HepG2 (cell line): ENCODE measurements at regions not wholly inside any gene's neighbourhood (a gene's known extent, or its start where the extent isn't known, plus 50 kb on each side); places are given as distances from the start of the nearest gene placed in this dataset.

Experiments used
- ATAC-seq: fragments of 200-7000 bp; cut with Tn5 transposase; 3 replicates; pipeline ENCODE4 v1.9.1; 2020; ENCODE audit warnings: mild to moderate bottlenecking, moderate library complexity
- BruUV-seq: library from RNA; stranded (reverse); fragments of 400-500 nt; replicated peaks from 2 replicates; lab custom pipeline; 2021; lab: Mats Ljungman, UMichigan
- CTCF ChIA-PET: fragments of 300-600 bp; formaldehyde crosslinking; extraction: SDS; loops from one replicate; lab custom pipeline; 2021; ENCODE audit warnings: low total read pairs, inconsistent platforms, low intra/inter-chr PET ratio; lab: Yijun Ruan, JAX
- POLR2A ChIA-PET: fragments of 350-600 bp; sonication (Branson Sonifier 250); formaldehyde crosslinking; loops from one replicate; lab custom pipeline; 2020; ENCODE audit warnings: antibody characterized with exemption, inconsistent platforms; lab: Yijun Ruan, JAX
- DNase-seq: peaks from one replicate; pipeline ENCODE4 v3.0.0-alpha.2; 2015; ENCODE audit warnings: low spot score
- FAIRE-seq: peaks from 3 replicates; lab custom pipeline; 2011; peaks lifted over from hg19 to GRCh38; lab: Jason Lieb, UNC
- H2AFZ ChIP-seq: one replicate; pipeline ENCODE4 v1.6.1; 2011; ENCODE audit warnings: low read length, inconsistent platforms
- H3K27ac ChIP-seq: fragments of 300-600 bp; 3 replicates; pipeline ENCODE4 v1.8.0; 2011; ENCODE audit warnings: mixed run types, mild to moderate bottlenecking, mixed read lengths, low read length, inconsistent platforms; ENCODE audit not compliant: insufficient read depth; ENCODE audit errors: extremely low read length
- H3K27me3 ChIP-seq, 2 experiments: fragments of 200-600 bp in 1 of 2; 2 replicates in 1 of 2; 3 replicates in 1 of 2; pipeline versions ENCODE4 v1.6.0 to v1.8.0; 2011; ENCODE audit warnings: low read length in 2 of 2, mild to moderate bottlenecking in 2 of 2, moderate library complexity in 2 of 2, inconsistent platforms in 1 of 2; ENCODE audit not compliant: insufficient read depth in 2 of 2, control insufficient read depth in 1 of 2
- H3K36me3 ChIP-seq, 2 experiments: fragments of 200-600 bp in 1 of 2; replicated peaks in 1 of 2; 2 replicates in 1 of 2; 3 replicates in 1 of 2; pipeline versions ENCODE4 v1.5.1 to v1.8.0; 2011; ENCODE audit warnings: low read length in 2 of 2, inconsistent platforms in 1 of 2; ENCODE audit not compliant: insufficient read depth in 2 of 2, control insufficient read depth in 1 of 2
- H3K4me1 ChIP-seq: 2 replicates; pipeline ENCODE4 v1.5.1; 2012; ENCODE audit warnings: low read length, inconsistent platforms; ENCODE audit not compliant: insufficient read depth
- H3K4me2 ChIP-seq: 2 replicates; pipeline ENCODE4 v1.6.0; 2011; ENCODE audit warnings: low read depth, low read length, inconsistent platforms
- H3K4me3 ChIP-seq, 3 experiments: fragments of 200-600 bp in 1 of 3; sonication (generic), shearing (Covaris generic) in 1 of 3; replicated peaks in 1 of 3; 2 replicates each; pipeline ENCODE4 v1.5.1; 2011 to 2016; ENCODE audit warnings: low read length in 3 of 3, inconsistent platforms in 2 of 3, low read depth in 2 of 3, mild to moderate bottlenecking in 2 of 3, control low read depth in 1 of 3, mixed read lengths in 1 of 3; ENCODE audit not compliant: insufficient read depth in 1 of 3
- H3K79me2 ChIP-seq: one replicate; pipeline ENCODE4 v1.6.1; 2011; ENCODE audit warnings: low read length, inconsistent platforms; ENCODE audit not compliant: insufficient read depth
- H3K9ac ChIP-seq: 2 replicates; pipeline ENCODE4 v1.6.0; 2011; ENCODE audit warnings: mild to moderate bottlenecking, low read depth, low read length, inconsistent platforms; ENCODE audit not compliant: insufficient read depth
- H3K9me3 ChIP-seq: 2 replicates; pipeline ENCODE4 v1.5.1; 2012; ENCODE audit warnings: mild to moderate bottlenecking, low read length
- H4K20me1 ChIP-seq: 2 replicates; pipeline ENCODE4 v1.6.0; 2011; ENCODE audit warnings: inconsistent platforms, mild to moderate bottlenecking, low read length, moderate library complexity; ENCODE audit not compliant: insufficient read depth
- ATF4 ChIP-seq, 2 experiments: fragments of 450-650 bp in 1 of 2; sonication (generic) in 1 of 2; formaldehyde crosslinking; IDR thresholded peaks; 2 replicates each; pipeline versions ENCODE4 v1.5.0 to v1.8.0; 2020 to 2022; ENCODE audit warnings: mild to moderate bottlenecking in 1 of 2, missing genetic modification reagents in 1 of 2
- GMEB1 ChIP-seq: sonication (generic); formaldehyde crosslinking; IDR thresholded peaks from 2 replicates; pipeline ENCODE4 v1.5.1; 2020; ENCODE audit warnings: missing genetic modification reagents, mild to moderate bottlenecking, borderline replicate concordance
- HMGA1 ChIP-seq: sonication (generic); formaldehyde crosslinking; conservative IDR thresholded peaks from 2 replicates; pipeline ENCODE4 v1.4.0; 2020; ENCODE audit warnings: missing genetic modification reagents
- KAT7 ChIP-seq: IDR thresholded peaks from 2 replicates; pipeline ENCODE4 v1.6.1; 2018; ENCODE audit warnings: borderline replicate concordance, missing compliant biosample characterization
- in situ Hi-C: cut with HindIII; loops from 2 replicates; pipeline ENCODE4 v1.10.0; 2017; ENCODE audit warnings: low pct_unique_long_range_greater_than_20kb; ENCODE audit not compliant: extremely low pct_ligation_motif_present
- intact Hi-C: fragments of 100-400 bp; cut with micrococcal nuclease; formaldehyde crosslinking; loops from one replicate; pipeline ENCODE4 v1.10.0; 2022; ENCODE audit not compliant: unreplicated experiment

- Histone ChIP-seq H4K20me1 (no peaks in the 10 kb centered on the region), H3K36me3 (no peaks in the 10 kb centered on the region), H3K4me3 (no peak overlapping the region), H3K27ac (no peak overlapping the region), H3K9ac (no peak overlapping the region), H3K27me3 (no peaks in the 10 kb centered on the region; a peak in 1 of 5 replicates), H3K4me1 (no peaks in the 10 kb centered on the region), H3K4me2 (no peak overlapping the region), H3K79me2 (no peaks in the 10 kb centered on the region), H3K9me3 (no peaks in the 10 kb centered on the region), H2AFZ (no peak overlapping the region)
- ChIA-PET POLR2A (no interaction called here), CTCF (no interaction called here)
- intact Hi-C loops (no loop called here), in situ Hi-C loops (no loop called here)
- BruUV-seq: no TSS peak
- ATAC-seq (no peak), DNase-seq (no peak), FAIRE-seq (no peak)
- TF ChIP-seq HMGA1 (CRISPR knock-in tag) (no peak), KAT7 (CRISPR knock-in tag) (no peak)
Observed at GRCh38 chr4:124953061-124953460, 240.5 kb upstream of the ANKRD50 start.

DNA sequence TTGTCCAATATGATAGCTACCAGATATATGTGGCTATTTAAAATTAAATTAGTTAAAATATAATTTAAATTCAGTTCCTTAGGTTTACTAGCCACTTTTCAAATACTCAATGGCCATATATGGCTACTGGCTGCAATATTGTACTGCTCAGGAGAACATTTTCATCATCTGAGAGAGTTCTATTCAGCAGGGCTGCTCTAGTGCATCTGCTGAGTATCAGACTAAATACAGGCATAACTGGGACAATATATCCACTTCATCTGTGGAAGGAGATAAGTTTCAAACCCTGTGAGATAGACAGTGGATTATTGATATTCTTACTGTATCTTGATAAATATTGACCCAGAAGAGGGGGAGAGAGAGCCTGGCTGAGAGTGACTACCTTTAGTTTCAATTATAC is 240.1 kb upstream of the ANKRD50 start:
- Histone ChIP-seq H3K4me1 (no peaks in the 10 kb centered on the region), H4K20me1 (no peaks in the 10 kb centered on the region), H2AFZ (no peak overlapping the region), H3K4me2 (no peak overlapping the region), H3K79me2 (no peaks in the 10 kb centered on the region), H3K36me3 (no peaks in the 10 kb centered on the region), H3K27ac (no peak overlapping the region), H3K9ac (no peak overlapping the region), H3K9me3 (no peaks in the 10 kb centered on the region), H3K27me3 (no peaks in the 10 kb centered on the region; a peak in 1 of 5 replicates), H3K4me3 (no peak overlapping the region)
- POLR2A ChIA-PET: no interaction called here
- FAIRE-seq (no peak), DNase-seq (no peak), ATAC-seq (no peak)
- in situ Hi-C loops (no loop called here), intact Hi-C loops (no loop called here)
- no peak for TF ChIP-seq GMEB1
- TF ChIP-seq ATF4 (CRISPR knock-in tag; IDR thresholded peaks at IDR 0.05): no peak
- CTCF ChIA-PET: no interaction called here
- no TSS peak for BruUV-seq
